ENCODE measurements at regions not wholly inside any gene's neighbourhood (a gene's known extent, or its start where the extent isn't known, plus 50 kb on each side); places are given as distances from the start of the nearest gene placed in this dataset.

- no peak for TF ChIP-seq YY1 (IDR thresholded peaks at IDR 0.05; ENCODE audit: insufficient read depth, insufficient read length)
- no peak for TF ChIP-seq ZNF274 (IDR thresholded peaks at IDR 0.05; ENCODE audit: low read depth, low read length)
- no peak for TF ChIP-seq SUZ12 (IDR thresholded peaks at IDR 0.05; ENCODE audit: extremely low read depth, insufficient read depth, insufficient read length)
Observed at GRCh38 chr7:35375516-35375915, 121.6 kb upstream of the TBX20 start.

Data from NT2/D1 (cell line).